Cardiac fibroblast (primary cell): ENCODE measurements at regions not wholly inside any gene's neighbourhood (a gene's known extent, or its start where the extent isn't known, plus 50 kb on each side); places are given as distances from the start of the nearest gene placed in this dataset.

ENCODE experiments used
- DNase-seq, 2 donors: peaks; one replicate each; pipeline versions ENCODE4 v3.0.0 to v3.0.0-alpha.2; 2010; ENCODE audit warnings: low read depth in 2 of 2
- H3K4me3 ChIP-seq, 2 donors: replicated peaks in 1 of 2; 1 replicate in 1 of 2; 2 replicates in 1 of 2; pipeline ENCODE4 v1.5.1; 2011; ENCODE audit warnings: low read depth in 2 of 2, low read length in 2 of 2, mild to moderate bottlenecking in 2 of 2, moderate library complexity in 1 of 2
- CTCF ChIP-seq: IDR thresholded peaks from one replicate; pipeline ENCODE4 v1.5.1; 2011; ENCODE audit warnings: low read depth, mild to moderate bottlenecking, low read length, inconsistent platforms

DNA sequence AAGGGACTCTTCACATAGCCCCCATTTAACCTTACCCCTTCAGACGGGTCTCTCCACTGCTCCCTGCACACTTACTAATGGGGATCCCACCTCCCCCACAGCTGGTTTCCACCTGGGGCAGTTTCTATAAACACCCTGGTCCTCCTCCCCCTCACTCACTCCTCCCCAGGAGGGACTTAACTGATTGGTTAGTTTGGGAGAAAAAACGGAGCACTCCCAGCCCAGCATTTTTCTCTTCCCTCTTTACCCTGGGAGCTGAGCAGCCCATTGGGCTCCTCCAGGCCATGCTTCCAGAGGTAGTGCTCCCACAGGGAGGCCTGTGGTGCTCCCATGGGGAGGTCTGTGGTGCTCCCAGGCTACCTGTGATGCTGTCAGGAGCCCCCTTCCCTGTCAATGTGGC is 93.7 kb downstream of the MIS18A start:
- no peak overlapping the region for H3K4me3 ChIP-seq
- TF ChIP-seq CTCF = no peak
- no peak for DNase-seq

GRCh38 chr21:32184485-32184884 is 94.4 kb downstream of the MIS18A start:
- H3K4me3 ChIP-seq = no peak overlapping the region
- TF ChIP-seq CTCF = no peak
- DNase-seq = no peak

DNA sequence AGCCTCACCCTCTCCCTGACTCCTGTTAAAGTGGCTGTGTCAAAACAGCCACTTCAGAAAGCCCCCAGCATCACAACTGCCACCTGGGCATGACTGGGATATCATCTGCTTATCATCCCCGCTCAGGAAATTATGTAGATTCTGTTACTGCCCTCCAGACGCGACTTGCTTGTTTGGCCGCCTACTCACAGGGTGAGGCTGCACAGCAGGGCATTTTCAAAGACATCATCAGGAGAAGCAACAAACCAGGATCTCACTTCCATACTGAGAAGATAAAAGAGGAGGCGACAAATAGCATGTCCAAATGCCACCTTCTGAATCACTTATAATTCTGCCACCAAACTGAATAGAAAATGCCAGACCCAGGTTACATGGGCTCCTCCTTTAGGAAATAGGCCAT is 94.8 kb downstream of the MIS18A start:
- no peak for TF ChIP-seq CTCF
- DNase-seq = no peak
- H3K4me3 ChIP-seq = no peak overlapping the region

- H3K4me3 ChIP-seq = no peak overlapping the region
- TF ChIP-seq CTCF = no peak
- no peak for DNase-seq
These were observed 95.5 kb downstream of the MIS18A start for GRCh38 chr21:32183396-32183795.

DNA sequence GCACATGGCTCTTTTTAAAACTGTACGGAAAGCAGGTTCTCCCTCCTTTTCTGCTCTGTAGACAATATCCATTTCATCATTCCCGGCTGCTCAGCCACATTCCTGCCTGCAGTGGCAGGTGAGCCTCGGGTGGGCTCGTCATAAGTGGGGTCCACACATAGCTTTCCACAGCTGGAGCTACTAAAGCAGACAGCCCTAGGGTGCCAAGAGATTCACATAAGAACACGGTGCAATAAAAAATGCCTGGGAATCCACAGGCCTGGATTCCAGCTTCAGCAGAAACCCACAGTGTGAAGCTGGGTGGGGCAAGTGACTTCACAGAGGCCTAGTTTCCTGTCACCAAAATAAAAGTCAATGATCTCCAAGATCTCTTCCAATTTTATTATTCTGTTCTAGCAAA is 96.4 kb downstream of the MIS18A start:
- TF ChIP-seq CTCF = no peak
- H3K4me3 ChIP-seq = no peak overlapping the region
- no peak for DNase-seq

DNA sequence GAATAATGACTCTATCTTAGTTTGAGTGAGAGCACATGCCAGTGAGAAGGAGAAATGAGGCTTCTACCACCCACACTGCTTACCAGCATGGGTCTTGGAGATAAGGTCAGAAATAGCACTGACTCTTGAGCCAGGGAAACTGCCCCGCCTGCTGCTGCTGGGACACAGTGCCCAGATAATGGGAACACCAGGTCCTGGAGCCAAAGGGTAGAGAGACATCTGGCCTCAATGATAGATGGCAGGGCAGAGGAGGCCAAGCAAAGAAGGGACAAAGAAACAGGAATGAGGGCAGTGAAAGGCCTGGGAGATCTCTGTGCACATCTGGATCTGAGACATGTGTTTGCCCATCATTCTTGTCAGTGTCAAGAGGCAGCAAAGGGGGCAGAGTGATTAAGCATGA is 97.4 kb downstream of the MIS18A start:
- no peak for DNase-seq
- no peak for TF ChIP-seq CTCF
- H3K4me3 ChIP-seq = no peak overlapping the region

GRCh38 chr21:32174819-32175218 is 104.0 kb downstream of the MIS18A start:
- H3K4me3 ChIP-seq = no peak overlapping the region
- DNase-seq = no peak
- no peak for TF ChIP-seq CTCF
